ENCODE measurements at regions not wholly inside any gene's neighbourhood (a gene's known extent, or its start where the extent isn't known, plus 50 kb on each side); places are given as distances from the start of the nearest gene placed in this dataset.

DNA sequence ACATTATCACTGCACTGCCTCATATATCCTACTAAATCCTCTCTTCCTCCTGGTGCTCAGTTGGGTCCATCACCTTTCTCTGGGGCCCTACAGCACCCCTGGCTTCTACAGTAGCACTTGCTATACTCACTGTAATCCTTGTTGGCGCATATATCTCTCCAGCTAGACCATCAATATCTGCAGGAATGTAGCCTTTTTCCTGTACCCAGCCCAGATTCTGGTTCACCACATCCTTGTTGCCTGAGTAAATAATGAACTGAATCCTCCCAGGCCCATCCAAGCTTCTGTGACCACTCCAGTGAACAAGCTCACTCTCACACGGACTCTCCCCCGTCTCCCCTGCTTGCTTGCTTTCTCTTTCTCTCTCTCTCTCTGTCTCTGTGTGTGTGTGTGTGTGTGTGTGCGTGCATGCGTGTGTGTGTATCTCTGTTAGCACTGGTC, 62.5 kb upstream of the LIPC start:
- H4K20me1 ChIP-seq (ENCODE audit: insufficient read depth, low read length): no peaks in the 10 kb centered on the region
- peaks cover 8% of the 10 kb centered on the region for H3K4me1 ChIP-seq (ENCODE audit: insufficient read depth, low read length, severe bottlenecking)
- no peaks in the 10 kb centered on the region for H3K27me3 ChIP-seq (ENCODE audit: insufficient read depth, low read length)
- H2AFZ ChIP-seq (ENCODE audit: low read length): no peak overlapping the region
- peak overlapping the region; percentile 61 for H3K4me2 ChIP-seq (ENCODE audit: low read length)
- H3K9me3 ChIP-seq (ENCODE audit: low read length): 0 out of 2 replicates have a peak, but pooled peaks cover 5% of the 10 kb centered on the region
- 0 out of 2 replicates have a peak overlapping the region, but pooled peaks have one; percentile 21 for H3K9ac ChIP-seq (ENCODE audit: low read length)
- H3K36me3 ChIP-seq (ENCODE audit: insufficient read depth, low read length): no peaks in the 10 kb centered on the region; the same call in 1 of the 2 replicates
- H3K27ac ChIP-seq (ENCODE audit: low read depth, low read length, poor library complexity, severe bottlenecking): no peak overlapping the region
- no peaks in the 10 kb centered on the region for H3F3A ChIP-seq (ENCODE audit: insufficient read depth, low read length)
- peak overlapping the region; percentile 31 for H3K4me3 ChIP-seq (ENCODE audit: low read depth, low read length, poor library complexity, severe bottlenecking)
- TF ChIP-seq, protein P1, sequence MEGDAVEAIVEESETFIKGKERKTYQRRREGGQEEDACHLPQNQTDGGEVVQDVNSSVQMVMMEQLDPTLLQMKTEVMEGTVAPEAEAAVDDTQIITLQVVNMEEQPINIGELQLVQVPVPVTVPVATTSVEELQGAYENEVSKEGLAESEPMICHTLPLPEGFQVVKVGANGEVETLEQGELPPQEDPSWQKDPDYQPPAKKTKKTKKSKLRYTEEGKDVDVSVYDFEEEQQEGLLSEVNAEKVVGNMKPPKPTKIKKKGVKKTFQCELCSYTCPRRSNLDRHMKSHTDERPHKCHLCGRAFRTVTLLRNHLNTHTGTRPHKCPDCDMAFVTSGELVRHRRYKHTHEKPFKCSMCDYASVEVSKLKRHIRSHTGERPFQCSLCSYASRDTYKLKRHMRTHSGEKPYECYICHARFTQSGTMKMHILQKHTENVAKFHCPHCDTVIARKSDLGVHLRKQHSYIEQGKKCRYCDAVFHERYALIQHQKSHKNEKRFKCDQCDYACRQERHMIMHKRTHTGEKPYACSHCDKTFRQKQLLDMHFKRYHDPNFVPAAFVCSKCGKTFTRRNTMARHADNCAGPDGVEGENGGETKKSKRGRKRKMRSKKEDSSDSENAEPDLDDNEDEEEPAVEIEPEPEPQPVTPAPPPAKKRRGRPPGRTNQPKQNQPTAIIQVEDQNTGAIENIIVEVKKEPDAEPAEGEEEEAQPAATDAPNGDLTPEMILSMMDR (IDR thresholded peaks at IDR 0.05; ENCODE audit: low read length): no peak
- no peak for TF ChIP-seq EZH2 (IDR thresholded peaks at IDR 0.05; ENCODE audit: borderline replicate concordance, low read length)
- no peaks in the 10 kb centered on the region for H3K79me2 ChIP-seq (ENCODE audit: insufficient read depth, low read length)
- no peaks in the 10 kb centered on the region for H3K9me2 ChIP-seq (ENCODE audit: low read depth, low read length)

GRCh38 chr15:58369956-58370355, 61.8 kb upstream of the LIPC start:
- Histone ChIP-seq H3K9me3 (ENCODE audit: low read length) (0 out of 2 replicates have a peak, but pooled peaks cover 5% of the 10 kb centered on the region), H3K9me2 (ENCODE audit: low read depth, low read length) (no peaks in the 10 kb centered on the region), H3K4me3 (ENCODE audit: low read depth, low read length, poor library complexity, severe bottlenecking) (no peak overlapping the region), H3K27ac (ENCODE audit: low read depth, low read length, poor library complexity, severe bottlenecking) (no peak overlapping the region), H3F3A (ENCODE audit: insufficient read depth, low read length) (no peaks in the 10 kb centered on the region), H3K4me1 (ENCODE audit: insufficient read depth, low read length, severe bottlenecking) (peaks cover 8% of the 10 kb centered on the region), H3K79me2 (ENCODE audit: insufficient read depth, low read length) (no peaks in the 10 kb centered on the region), H4K20me1 (ENCODE audit: insufficient read depth, low read length) (no peaks in the 10 kb centered on the region), H2AFZ (ENCODE audit: low read length) (no peak overlapping the region), H3K4me2 (ENCODE audit: low read length) (peak overlapping the region; percentile 61; the same call in 1 of the 2 replicates), H3K9ac (ENCODE audit: low read length) (no peak overlapping the region), H3K36me3 (ENCODE audit: insufficient read depth, low read length) (no peaks in the 10 kb centered on the region; the same call in 1 of the 2 replicates), H3K27me3 (ENCODE audit: insufficient read depth, low read length) (no peaks in the 10 kb centered on the region)
- TF ChIP-seq EZH2 (IDR thresholded peaks at IDR 0.05; ENCODE audit: borderline replicate concordance, low read length): no peak
- TF ChIP-seq, protein P1 (IDR thresholded peaks at IDR 0.05; ENCODE audit: low read length): no peak

DNA sequence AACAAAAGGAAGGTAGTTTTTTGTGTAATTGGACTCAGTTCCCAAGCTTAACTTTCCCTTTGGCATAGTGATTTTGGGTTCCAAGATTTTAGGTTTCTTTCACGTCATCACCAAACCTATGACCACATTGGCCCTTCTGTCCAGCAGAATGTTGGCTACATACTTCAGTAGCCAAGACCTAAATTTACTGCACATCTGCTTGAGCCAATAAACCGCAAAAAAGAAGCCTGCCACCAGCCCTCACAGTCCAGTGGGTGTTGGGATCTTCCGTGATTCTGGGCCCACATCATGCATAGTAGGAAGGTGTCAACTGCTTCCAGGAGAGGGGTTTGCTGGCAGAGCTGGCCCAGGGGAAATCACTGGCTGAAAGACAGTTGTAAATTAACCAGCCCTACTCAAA, 57.6 kb upstream of the LIPC start:
- Histone ChIP-seq H3K36me3 (ENCODE audit: insufficient read depth, low read length) (no peaks in the 10 kb centered on the region; the same call in 1 of the 2 replicates), H2AFZ (ENCODE audit: low read length) (no peak overlapping the region), H3K27me3 (ENCODE audit: insufficient read depth, low read length) (no peaks in the 10 kb centered on the region), H3K27ac (ENCODE audit: low read depth, low read length, poor library complexity, severe bottlenecking) (no peak overlapping the region), H3K9ac (ENCODE audit: low read length) (no peak overlapping the region), H3K79me2 (ENCODE audit: insufficient read depth, low read length) (no peaks in the 10 kb centered on the region), H4K20me1 (ENCODE audit: insufficient read depth, low read length) (no peaks in the 10 kb centered on the region), H3K4me3 (ENCODE audit: low read depth, low read length, poor library complexity, severe bottlenecking) (no peak overlapping the region), H3K4me2 (ENCODE audit: low read length) (no peak overlapping the region), H3K9me2 (ENCODE audit: low read depth, low read length) (no peaks in the 10 kb centered on the region), H3K4me1 (ENCODE audit: insufficient read depth, low read length, severe bottlenecking) (peaks cover 7% of the 10 kb centered on the region), H3F3A (ENCODE audit: insufficient read depth, low read length) (no peaks in the 10 kb centered on the region), H3K9me3 (ENCODE audit: low read length) (0 out of 2 replicates have a peak, but pooled peaks cover 5% of the 10 kb centered on the region)
- TF ChIP-seq, protein P1 (IDR thresholded peaks at IDR 0.05; ENCODE audit: low read length): no peak
- TF ChIP-seq EZH2 (IDR thresholded peaks at IDR 0.05; ENCODE audit: borderline replicate concordance, low read length): no peak
